Nephron progenitor cell (in vitro differentiated cells): ENCODE measurements at regions not wholly inside any gene's neighbourhood (a gene's known extent, or its start where the extent isn't known, plus 50 kb on each side); places are given as distances from the start of the nearest gene placed in this dataset.
"Not testable (repeated sequence)": the region's sequence is repeated elsewhere in the genome, so short reads cannot be mapped to it uniquely, and the experiment has no call there.

Source experiments
- DNase-seq: peaks from one replicate; pipeline ENCODE4 v3.0.0; 2021
- H3K27ac Mint-ChIP-seq: 2 replicates; pipeline ENCODE4 v1.8.0; 2021; ENCODE audit warnings: mild to moderate bottlenecking, moderate library complexity, mixed read lengths
- H3K27me3 Mint-ChIP-seq: 2 replicates; pipeline ENCODE4 v1.8.0; 2021; ENCODE audit warnings: mild to moderate bottlenecking, low read depth, mixed read lengths; ENCODE audit not compliant: poor library complexity
- H3K36me3 Mint-ChIP-seq: 2 replicates; pipeline ENCODE4 v1.8.0; 2021; ENCODE audit warnings: low read depth, mixed read lengths
- H3K4me1 Mint-ChIP-seq: 2 replicates; pipeline ENCODE4 v1.8.0; 2021; ENCODE audit warnings: mixed read lengths
- H3K4me3 Mint-ChIP-seq: 2 replicates; pipeline ENCODE4 v1.8.0; 2021; ENCODE audit warnings: mild to moderate bottlenecking, moderate library complexity, mixed read lengths
- H3K9me3 Mint-ChIP-seq: 2 replicates; pipeline ENCODE4 v1.8.0; 2021; ENCODE audit warnings: mild to moderate bottlenecking, moderate library complexity, mixed read lengths
- CTCF ChIP-seq: fragments of 200-600 bp; sonication (generic); IDR thresholded peaks from 2 replicates; pipeline ENCODE4 v1.5.0; 2021; ENCODE audit warnings: antibody characterized with exemption

DNA sequence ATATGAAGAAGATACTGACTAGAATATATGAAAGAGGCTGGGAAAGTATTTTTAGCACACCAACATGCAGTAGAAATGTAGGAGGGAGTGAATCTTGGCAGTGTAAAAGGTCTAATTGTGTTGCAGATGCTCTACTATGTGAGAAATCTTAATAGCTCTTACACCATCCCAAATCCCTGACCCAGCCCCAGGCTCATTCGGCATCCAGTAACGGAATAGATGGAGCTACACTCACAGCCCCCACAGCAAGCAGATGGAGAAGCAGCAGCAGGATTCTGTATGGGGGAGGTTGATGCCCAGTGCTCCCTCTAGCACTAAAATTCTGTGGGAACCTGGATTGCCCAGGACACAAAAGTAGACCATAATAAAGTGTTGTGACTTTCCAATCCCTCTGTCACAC, 153.2 kb upstream of the PRDX4 start:
- H3K9me3 Mint-ChIP-seq, result no peaks in the 10 kb centered on the region
- H3K4me1 Mint-ChIP-seq, result peaks cover 4% of the 10 kb centered on the region
- peak overlapping the region; percentile 15 for H3K27ac Mint-ChIP-seq
- peaks cover 4% of the 10 kb centered on the region for H3K27me3 Mint-ChIP-seq
- no peaks in the 10 kb centered on the region for H3K36me3 Mint-ChIP-seq
- DNase-seq, result no peak
- H3K4me3 Mint-ChIP-seq, result no peak overlapping the region
- TF ChIP-seq CTCF, result no peak

DNA sequence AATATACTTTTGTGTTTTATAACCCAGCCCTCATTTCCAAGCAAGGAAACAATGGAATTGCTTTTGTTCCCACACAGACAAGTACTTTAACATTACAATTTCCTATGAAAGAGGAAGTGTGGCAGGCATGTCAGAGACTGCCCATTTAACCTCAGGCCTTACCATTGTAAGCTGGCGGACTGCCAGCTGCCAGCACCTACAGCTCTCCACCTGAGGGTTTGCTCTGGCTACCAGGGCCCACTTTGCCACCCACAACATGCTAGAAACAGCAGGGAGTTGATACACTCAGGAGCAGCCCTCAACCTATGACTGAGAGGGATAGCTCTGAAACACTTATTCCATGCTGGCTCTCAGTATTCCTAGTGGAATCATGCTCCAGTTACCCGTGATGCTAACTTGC, 152.3 kb upstream of the PRDX4 start:
- H3K4me3 Mint-ChIP-seq, result no peak overlapping the region
- peaks cover 4% of the 10 kb centered on the region for H3K27me3 Mint-ChIP-seq
- H3K4me1 Mint-ChIP-seq, result peaks cover 4% of the 10 kb centered on the region
- no peak for TF ChIP-seq CTCF
- H3K36me3 Mint-ChIP-seq, result no peaks in the 10 kb centered on the region
- no peak for DNase-seq
- no peaks in the 10 kb centered on the region for H3K9me3 Mint-ChIP-seq
- no peak overlapping the region for H3K27ac Mint-ChIP-seq

- H3K9me3 Mint-ChIP-seq, result peaks cover 30% of the 10 kb centered on the region
- not testable (repeated sequence) for H3K4me1 Mint-ChIP-seq
Observed at GRCh38 chrX:23523026-23523657, 144.2 kb upstream of the PRDX4 start.

DNA sequence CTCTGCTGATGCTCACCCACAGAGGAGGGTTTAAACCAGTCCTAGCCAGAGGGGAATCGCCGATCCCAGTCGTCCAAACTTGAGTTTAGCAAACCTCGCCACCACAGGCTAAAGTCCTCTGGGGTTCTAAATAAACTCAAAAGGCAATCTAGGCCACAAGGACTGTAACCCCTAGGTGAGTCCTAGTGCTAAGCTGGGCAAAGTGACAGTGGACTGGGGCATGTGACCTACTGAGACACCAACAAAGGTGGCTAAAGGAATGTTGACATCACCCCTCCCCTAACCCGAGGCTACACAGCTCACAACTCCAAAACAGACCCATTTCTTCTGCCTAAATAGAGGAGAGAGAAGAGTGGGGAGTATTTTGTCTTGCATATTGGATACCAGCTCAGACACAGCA, 142.8 kb upstream of the PRDX4 start:
- Mint-ChIP-seq H3K27ac (no peak overlapping the region), H3K27me3 (peaks cover 8% of the 10 kb centered on the region), H3K36me3 (peaks cover 9% of the 10 kb centered on the region), H3K4me3 (no peak overlapping the region), H3K4me1 (no peaks in the 10 kb centered on the region), H3K9me3 (peaks cover 30% of the 10 kb centered on the region)
- no peak for DNase-seq
- TF ChIP-seq CTCF, result no peak

More at GRCh38 chrX:23523026-23523657, 144.2 kb upstream of the PRDX4 start:
- H3K36me3 Mint-ChIP-seq, H3K27me3 Mint-ChIP-seq, DNase-seq, H3K27ac Mint-ChIP-seq, H3K4me3 Mint-ChIP-seq: not testable (repeated sequence)

DNA sequence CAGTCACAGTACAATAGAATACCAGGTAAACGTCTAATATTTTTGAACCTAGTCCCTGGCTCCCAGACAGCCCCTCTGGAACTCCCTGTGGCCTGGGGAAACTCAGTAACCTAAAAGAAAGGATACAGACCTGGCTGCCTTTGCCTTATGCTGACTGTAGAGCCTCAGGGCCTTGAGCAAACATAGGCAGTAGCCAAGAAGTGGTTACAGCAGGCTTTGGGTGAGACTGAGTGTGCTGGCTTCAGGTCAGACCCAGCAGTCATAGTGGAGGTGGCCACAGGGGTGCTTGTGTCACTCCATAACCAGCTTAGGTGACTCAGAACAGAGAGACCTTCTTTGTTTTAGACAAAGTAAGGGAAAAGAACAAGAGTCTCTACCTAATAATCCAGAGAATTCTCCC, 141.8 kb upstream of the PRDX4 start:
- no peak overlapping the region for H3K4me3 Mint-ChIP-seq
- no peaks in the 10 kb centered on the region for H3K4me1 Mint-ChIP-seq
- peaks cover 8% of the 10 kb centered on the region for H3K27me3 Mint-ChIP-seq
- DNase-seq, result no peak
- peaks cover 9% of the 10 kb centered on the region for H3K36me3 Mint-ChIP-seq
- no peak overlapping the region for H3K27ac Mint-ChIP-seq
- peaks cover 30% of the 10 kb centered on the region for H3K9me3 Mint-ChIP-seq
- TF ChIP-seq CTCF, result no peak

- no peak for TF ChIP-seq CTCF
- H3K9me3 Mint-ChIP-seq, result peaks cover 15% of the 10 kb centered on the region
- H3K27ac Mint-ChIP-seq, result no peak overlapping the region
- no peak overlapping the region for H3K4me3 Mint-ChIP-seq
- H3K4me1 Mint-ChIP-seq, result no peaks in the 10 kb centered on the region
- H3K36me3 Mint-ChIP-seq, result no peaks in the 10 kb centered on the region
- DNase-seq, result no peak
- H3K27me3 Mint-ChIP-seq, result no peaks in the 10 kb centered on the region
Observed at GRCh38 chrX:23540532-23540931, 126.8 kb upstream of the PRDX4 start.
